ENCODE measurements at regions not wholly inside any gene's neighbourhood (a gene's known extent, or its start where the extent isn't known, plus 50 kb on each side); places are given as distances from the start of the nearest gene placed in this dataset.

DNA sequence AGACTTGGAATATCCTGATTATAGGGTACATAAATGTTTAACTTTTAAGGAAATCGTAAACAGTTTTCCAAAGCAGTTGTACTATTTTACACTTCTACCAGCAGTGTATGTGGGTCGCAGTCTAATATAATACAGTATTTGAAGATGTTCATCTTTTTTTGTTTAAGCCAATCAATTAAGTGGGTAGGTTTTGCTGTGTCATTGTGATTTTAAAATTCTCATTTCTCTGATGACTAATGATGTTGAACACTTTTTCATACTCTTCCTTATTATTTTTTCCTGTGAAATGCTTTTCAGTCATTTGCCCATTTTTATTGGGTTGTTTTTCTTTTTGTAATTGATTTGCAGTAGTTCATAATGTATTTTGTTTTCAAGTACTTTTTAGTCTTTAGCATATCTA, 2689.7 kb downstream of the PCDH9 start:
- peaks cover 7% of the 10 kb centered on the region for H3K4me1 Mint-ChIP-seq (ENCODE audit: unreplicated experiment)
- no peaks in the 10 kb centered on the region for H3K27me3 Mint-ChIP-seq (ENCODE audit: unreplicated experiment)
- H3K9me3 Mint-ChIP-seq (ENCODE audit: unreplicated experiment) = no peaks in the 10 kb centered on the region
- TF ChIP-seq, protein P1, sequence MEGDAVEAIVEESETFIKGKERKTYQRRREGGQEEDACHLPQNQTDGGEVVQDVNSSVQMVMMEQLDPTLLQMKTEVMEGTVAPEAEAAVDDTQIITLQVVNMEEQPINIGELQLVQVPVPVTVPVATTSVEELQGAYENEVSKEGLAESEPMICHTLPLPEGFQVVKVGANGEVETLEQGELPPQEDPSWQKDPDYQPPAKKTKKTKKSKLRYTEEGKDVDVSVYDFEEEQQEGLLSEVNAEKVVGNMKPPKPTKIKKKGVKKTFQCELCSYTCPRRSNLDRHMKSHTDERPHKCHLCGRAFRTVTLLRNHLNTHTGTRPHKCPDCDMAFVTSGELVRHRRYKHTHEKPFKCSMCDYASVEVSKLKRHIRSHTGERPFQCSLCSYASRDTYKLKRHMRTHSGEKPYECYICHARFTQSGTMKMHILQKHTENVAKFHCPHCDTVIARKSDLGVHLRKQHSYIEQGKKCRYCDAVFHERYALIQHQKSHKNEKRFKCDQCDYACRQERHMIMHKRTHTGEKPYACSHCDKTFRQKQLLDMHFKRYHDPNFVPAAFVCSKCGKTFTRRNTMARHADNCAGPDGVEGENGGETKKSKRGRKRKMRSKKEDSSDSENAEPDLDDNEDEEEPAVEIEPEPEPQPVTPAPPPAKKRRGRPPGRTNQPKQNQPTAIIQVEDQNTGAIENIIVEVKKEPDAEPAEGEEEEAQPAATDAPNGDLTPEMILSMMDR (IDR thresholded peaks at IDR 0.05) = no peak
- DNase-seq (ENCODE audit: extremely low spot score, unreplicated experiment) = no peak
- no peaks in the 10 kb centered on the region for H3K36me3 Mint-ChIP-seq (ENCODE audit: unreplicated experiment)
- H3K27ac Mint-ChIP-seq (ENCODE audit: unreplicated experiment) = no peak overlapping the region
- no peak overlapping the region for H3K4me3 Mint-ChIP-seq (ENCODE audit: unreplicated experiment)

DNA sequence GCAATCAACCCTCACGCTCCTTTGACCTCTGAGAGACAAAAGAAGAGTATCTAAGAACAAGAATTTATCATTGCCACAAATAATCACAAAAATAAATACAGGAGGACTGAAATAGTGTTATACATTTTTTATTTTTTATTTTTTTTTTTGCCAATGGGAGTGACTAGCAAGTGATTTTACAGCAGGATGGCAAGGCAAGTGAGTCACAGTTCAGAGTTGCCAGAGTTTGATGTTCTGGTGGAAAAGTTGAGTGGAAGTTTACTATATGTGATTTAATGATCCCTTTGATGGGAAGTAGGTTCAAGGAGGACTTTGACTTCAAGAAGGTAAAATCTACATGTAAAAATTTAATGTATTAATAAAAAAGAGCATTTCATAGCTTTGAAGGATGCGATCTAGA, 2691.4 kb downstream of the PCDH9 start:
- no peak overlapping the region for H3K4me3 Mint-ChIP-seq (ENCODE audit: unreplicated experiment)
- TF ChIP-seq, protein P1 (IDR thresholded peaks at IDR 0.05) = no peak
- H3K27ac Mint-ChIP-seq (ENCODE audit: unreplicated experiment) = no peak overlapping the region
- peaks cover 4% of the 10 kb centered on the region for H3K9me3 Mint-ChIP-seq (ENCODE audit: unreplicated experiment)
- no peaks in the 10 kb centered on the region for H3K36me3 Mint-ChIP-seq (ENCODE audit: unreplicated experiment)
- no peaks in the 10 kb centered on the region for H3K27me3 Mint-ChIP-seq (ENCODE audit: unreplicated experiment)
- H3K4me1 Mint-ChIP-seq (ENCODE audit: unreplicated experiment) = peaks cover 4% of the 10 kb centered on the region
- DNase-seq (ENCODE audit: extremely low spot score, unreplicated experiment) = no peak

DNA sequence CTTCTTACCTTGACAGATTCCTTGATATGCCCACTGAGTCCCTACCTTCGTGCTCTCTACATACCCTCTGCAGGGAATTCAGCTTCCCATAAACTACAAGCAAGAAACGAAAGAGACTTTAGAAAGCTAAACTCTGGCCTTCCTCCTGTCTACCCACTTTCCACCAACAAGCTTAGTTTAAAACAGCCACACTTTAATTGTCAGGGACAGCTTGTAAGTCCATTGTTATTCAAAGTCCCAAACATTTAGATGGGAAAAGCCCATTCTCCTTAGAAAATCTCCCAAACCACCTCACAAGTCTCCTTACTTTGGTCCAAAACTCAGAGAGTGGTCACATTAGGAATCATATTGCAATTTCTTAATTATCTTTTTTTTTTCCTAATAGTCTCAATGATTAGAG, 2695.8 kb downstream of the PCDH9 start:
- peaks cover 10% of the 10 kb centered on the region for H3K9me3 Mint-ChIP-seq (ENCODE audit: unreplicated experiment)
- H3K4me3 Mint-ChIP-seq (ENCODE audit: unreplicated experiment) = no peak overlapping the region
- H3K4me1 Mint-ChIP-seq (ENCODE audit: unreplicated experiment) = peaks cover 4% of the 10 kb centered on the region
- no peaks in the 10 kb centered on the region for H3K36me3 Mint-ChIP-seq (ENCODE audit: unreplicated experiment)
- H3K27ac Mint-ChIP-seq (ENCODE audit: unreplicated experiment) = no peak overlapping the region
- H3K27me3 Mint-ChIP-seq (ENCODE audit: unreplicated experiment) = no peaks in the 10 kb centered on the region
- DNase-seq (ENCODE audit: extremely low spot score, unreplicated experiment) = no peak
- TF ChIP-seq, protein P1 (IDR thresholded peaks at IDR 0.05) = no peak

DNA sequence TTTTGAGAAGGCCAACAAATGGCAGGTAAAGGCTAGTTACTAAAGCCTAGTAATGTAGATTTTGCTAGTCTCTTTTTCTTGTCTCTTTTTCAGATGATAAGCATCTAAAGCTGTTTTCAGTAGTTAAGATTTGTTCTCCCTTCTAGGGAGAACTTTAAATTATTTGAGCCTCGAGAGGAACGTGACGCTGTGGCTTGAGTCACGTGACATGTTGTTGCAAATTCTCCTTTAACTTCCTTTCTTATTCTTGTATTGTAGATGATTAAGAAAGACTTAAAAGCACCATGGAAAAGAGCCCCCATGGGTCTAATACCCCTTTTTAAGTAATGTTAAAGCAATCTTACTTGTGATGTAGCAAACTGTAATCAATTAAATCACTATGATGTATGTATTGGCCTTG, 2698.7 kb downstream of the PCDH9 start:
- Mint-ChIP-seq H3K27me3 (ENCODE audit: unreplicated experiment) (no peaks in the 10 kb centered on the region), H3K4me3 (ENCODE audit: unreplicated experiment) (no peak overlapping the region), H3K36me3 (ENCODE audit: unreplicated experiment) (no peaks in the 10 kb centered on the region), H3K27ac (ENCODE audit: unreplicated experiment) (no peak overlapping the region), H3K4me1 (ENCODE audit: unreplicated experiment) (peaks cover 4% of the 10 kb centered on the region), H3K9me3 (ENCODE audit: unreplicated experiment) (peaks cover 10% of the 10 kb centered on the region)
- DNase-seq (ENCODE audit: extremely low spot score, unreplicated experiment) = no peak
- TF ChIP-seq, protein P1 (IDR thresholded peaks at IDR 0.05) = no peak

DNA sequence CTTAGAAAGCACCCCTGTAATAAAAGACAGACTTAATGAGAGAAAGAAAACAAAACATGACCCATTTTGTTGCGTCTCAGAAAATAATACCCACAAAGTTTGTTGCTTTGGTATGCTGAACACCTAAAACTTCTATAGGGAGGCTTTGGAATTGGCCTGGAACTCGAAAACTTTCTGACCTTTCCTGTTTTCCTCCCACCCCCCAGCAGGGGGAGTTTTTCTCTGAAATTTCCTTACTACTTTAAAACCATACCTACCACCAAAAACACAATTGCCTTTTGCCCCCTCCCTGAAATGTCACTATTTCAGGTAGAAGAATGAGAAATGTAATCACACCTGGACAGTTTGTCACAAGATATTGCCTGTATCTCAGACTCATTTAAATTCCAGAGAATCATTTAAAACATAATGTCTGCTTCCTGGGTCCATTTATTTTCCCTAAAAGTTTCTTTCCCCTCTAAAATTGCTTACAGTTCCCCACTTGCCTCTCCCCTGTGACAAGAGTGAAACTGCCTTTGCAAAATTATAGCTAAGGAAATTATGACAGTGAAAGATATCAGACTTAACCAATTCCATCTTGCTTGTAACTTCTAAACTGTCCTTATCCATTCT, 2700.2 kb downstream of the PCDH9 start:
- TF ChIP-seq, protein P1 (IDR thresholded peaks at IDR 0.05) = peak; percentile 51
- no peak overlapping the region for H3K4me3 Mint-ChIP-seq (ENCODE audit: unreplicated experiment)
- H3K9me3 Mint-ChIP-seq (ENCODE audit: unreplicated experiment) = peaks cover 10% of the 10 kb centered on the region
- H3K27me3 Mint-ChIP-seq (ENCODE audit: unreplicated experiment) = no peaks in the 10 kb centered on the region
- no peaks in the 10 kb centered on the region for H3K36me3 Mint-ChIP-seq (ENCODE audit: unreplicated experiment)
- peaks cover 4% of the 10 kb centered on the region for H3K4me1 Mint-ChIP-seq (ENCODE audit: unreplicated experiment)
- H3K27ac Mint-ChIP-seq (ENCODE audit: unreplicated experiment) = no peak overlapping the region
- no peak for DNase-seq (ENCODE audit: extremely low spot score, unreplicated experiment)
